HG02852 (cell line): ENCODE measurements at regions not wholly inside any gene's neighbourhood (a gene's known extent, or its start where the extent isn't known, plus 50 kb on each side); places are given as distances from the start of the nearest gene placed in this dataset.

ENCODE experiments used
- ATAC-seq: cut with Tn5 transposase; IDR thresholded peaks from one replicate; pipeline ENCODE4 v1.9.1; 2021; ENCODE audit warnings: mild to moderate bottlenecking, moderate library complexity; ENCODE audit not compliant: unreplicated experiment

- ATAC-seq = no peak
Measured at GRCh38 chr18:65415098-65415497, 335.7 kb upstream of the CDH7 start.

GRCh38 chr18:65414501-65414900, 336.3 kb upstream of the CDH7 start:
- ATAC-seq = no peak

GRCh38 chr18:65411061-65411460, 339.8 kb upstream of the CDH7 start:
- no peak for ATAC-seq

GRCh38 chr18:65409261-65409660, 341.6 kb upstream of the CDH7 start:
- no peak for ATAC-seq

GRCh38 chr18:65403534-65403933, 347.3 kb upstream of the CDH7 start:
- ATAC-seq = no peak

GRCh38 chr18:65399091-65399490, 351.7 kb upstream of the CDH7 start:
- ATAC-seq = no peak

- no peak for ATAC-seq
Measured at GRCh38 chr18:65398347-65399075, 352.3 kb upstream of the CDH7 start.

- no peak for ATAC-seq
Measured at GRCh38 chr18:65380986-65381385, 369.8 kb upstream of the CDH7 start.

- no peak for ATAC-seq
Measured at GRCh38 chr18:65380571-65380970, 370.2 kb upstream of the CDH7 start.

GRCh38 chr18:65372904-65373303, 377.9 kb upstream of the CDH7 start:
- no peak for ATAC-seq

- no peak for ATAC-seq
Measured at GRCh38 chr18:65365245-65365980, 385.4 kb upstream of the CDH7 start.

- ATAC-seq = no peak
Measured at GRCh38 chr18:65363911-65364632, 386.7 kb upstream of the CDH7 start.

- ATAC-seq = no peak
Measured at GRCh38 chr18:65363011-65363410, 387.8 kb upstream of the CDH7 start.

- ATAC-seq = no peak
Measured at GRCh38 chr18:65359479-65359878, 391.3 kb upstream of the CDH7 start.

GRCh38 chr18:65358306-65358705, 392.5 kb upstream of the CDH7 start:
- no peak for ATAC-seq

GRCh38 chr18:65352186-65352585, 398.6 kb upstream of the CDH7 start:
- ATAC-seq = no peak

GRCh38 chr18:65349635-65350034, 401.2 kb upstream of the CDH7 start:
- ATAC-seq = no peak

GRCh38 chr18:65347446-65347845, 403.4 kb upstream of the CDH7 start:
- no peak for ATAC-seq

- ATAC-seq = no peak
Measured at GRCh38 chr18:65346086-65346485, 404.7 kb upstream of the CDH7 start.

- ATAC-seq = no peak
Measured at GRCh38 chr18:65343571-65343970, 407.2 kb upstream of the CDH7 start.

- no peak for ATAC-seq
Measured at GRCh38 chr18:65336411-65336810, 414.4 kb upstream of the CDH7 start.

GRCh38 chr18:65329010-65329409, 421.8 kb upstream of the CDH7 start:
- no peak for ATAC-seq
